ENCODE measurements at regions not wholly inside any gene's neighbourhood (a gene's known extent, or its start where the extent isn't known, plus 50 kb on each side); places are given as distances from the start of the nearest gene placed in this dataset.

DNA sequence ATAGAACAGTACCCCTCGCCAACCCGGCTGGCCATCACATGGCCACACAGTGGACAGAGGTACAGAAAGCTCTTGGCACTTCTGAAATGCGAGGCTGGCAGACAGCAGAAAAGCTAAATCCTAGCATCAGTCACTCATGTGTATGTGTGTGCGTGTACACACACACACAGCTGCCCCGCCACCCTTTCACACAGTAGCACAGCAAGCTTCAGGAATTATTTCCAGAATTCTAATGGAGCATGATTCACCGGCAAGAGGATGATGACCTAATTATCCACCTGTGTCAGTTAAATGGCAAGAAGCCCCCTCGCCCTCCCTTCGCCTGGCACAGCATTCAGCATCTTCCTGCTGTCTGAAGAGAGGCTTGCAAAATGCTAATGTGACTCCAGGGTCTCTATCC lies 336.0 kb downstream of the SHANK2 start:
- Histone ChIP-seq H4K5ac (ENCODE audit: insufficient read length, low read depth, low read length) (no peak overlapping the region), H2BK12ac (ENCODE audit: insufficient read length, low read depth, low read length) (no peak overlapping the region)
- peaks cover 21 to 38% of the 10 kb centered on the region in 2 experiments for H3K4me1 Mint-ChIP-seq

More for the DNA sequence above, 336.0 kb downstream of the SHANK2 start:
- no peak overlapping the region for H3K56ac ChIP-seq (ENCODE audit: insufficient read length, low read depth, low read length)
- Mint-ChIP-seq H3K36me3 (ENCODE audit: insufficient read depth in 1 of 3, low read depth in 3 of 3) (peaks cover 9 to 21% (median 10%) of the 10 kb centered on the region in 3 experiments), H3K9me3 (peaks cover 8 to 10% of the 10 kb centered on the region in 2 experiments), H3K27me3 (ENCODE audit: low read depth) (peaks cover 3% of the 10 kb centered on the region), H3K27ac (no peak overlapping the region), H3K4me3 (no peak overlapping the region)
- H4K8ac ChIP-seq (replicated peaks; ENCODE audit: insufficient read length, low read depth, low read length) = no peak overlapping the region
- no peak overlapping the region for H4K91ac ChIP-seq (ENCODE audit: insufficient read length, low read depth, low read length)
- no peak for DNase-seq
- H3K9ac ChIP-seq (ENCODE audit: extremely low read depth, insufficient read length, low read length) = no peak overlapping the region
- H3K23ac ChIP-seq (ENCODE audit: insufficient read length, low read depth, low read length) = no peak overlapping the region
- no peaks in the 10 kb centered on the region for H3K27me3 ChIP-seq (ENCODE audit: insufficient read depth, low read length)
- TF ChIP-seq, protein P1, sequence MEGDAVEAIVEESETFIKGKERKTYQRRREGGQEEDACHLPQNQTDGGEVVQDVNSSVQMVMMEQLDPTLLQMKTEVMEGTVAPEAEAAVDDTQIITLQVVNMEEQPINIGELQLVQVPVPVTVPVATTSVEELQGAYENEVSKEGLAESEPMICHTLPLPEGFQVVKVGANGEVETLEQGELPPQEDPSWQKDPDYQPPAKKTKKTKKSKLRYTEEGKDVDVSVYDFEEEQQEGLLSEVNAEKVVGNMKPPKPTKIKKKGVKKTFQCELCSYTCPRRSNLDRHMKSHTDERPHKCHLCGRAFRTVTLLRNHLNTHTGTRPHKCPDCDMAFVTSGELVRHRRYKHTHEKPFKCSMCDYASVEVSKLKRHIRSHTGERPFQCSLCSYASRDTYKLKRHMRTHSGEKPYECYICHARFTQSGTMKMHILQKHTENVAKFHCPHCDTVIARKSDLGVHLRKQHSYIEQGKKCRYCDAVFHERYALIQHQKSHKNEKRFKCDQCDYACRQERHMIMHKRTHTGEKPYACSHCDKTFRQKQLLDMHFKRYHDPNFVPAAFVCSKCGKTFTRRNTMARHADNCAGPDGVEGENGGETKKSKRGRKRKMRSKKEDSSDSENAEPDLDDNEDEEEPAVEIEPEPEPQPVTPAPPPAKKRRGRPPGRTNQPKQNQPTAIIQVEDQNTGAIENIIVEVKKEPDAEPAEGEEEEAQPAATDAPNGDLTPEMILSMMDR (conservative IDR thresholded peaks at IDR 0.05) = no peak
- H3K23me2 ChIP-seq (ENCODE audit: insufficient read length, low read depth, low read length, poor library complexity, severe bottlenecking) = no peaks in the 10 kb centered on the region
- no peak overlapping the region for H2AK5ac ChIP-seq (ENCODE audit: insufficient read length, low read length)
- H3K4me1 ChIP-seq (ENCODE audit: insufficient read depth, low read length) = no peaks in the 10 kb centered on the region
- no peak overlapping the region for H3T11ph ChIP-seq (ENCODE audit: low read length)
- H2AFZ ChIP-seq (ENCODE audit: low read length) = no peak overlapping the region
- peaks cover 2% of the 10 kb centered on the region for H4K20me1 ChIP-seq (ENCODE audit: control insufficient read depth, insufficient read depth, insufficient read length)
- H3K4me2 ChIP-seq (ENCODE audit: insufficient read depth, insufficient read length, low read length) = no peak overlapping the region
- H3K9me3 ChIP-seq (ENCODE audit: control insufficient read depth, low read depth, low read length) = no peaks in the 10 kb centered on the region
- no peaks in the 10 kb centered on the region for H3K79me2 ChIP-seq (ENCODE audit: insufficient read depth, low read length)
- H3K27ac ChIP-seq (ENCODE audit: insufficient read length, low read depth, low read length) = no peak overlapping the region
- H2BK5ac ChIP-seq (ENCODE audit: insufficient read length, low read length) = no peak overlapping the region
- WGBS (ENCODE audit: extremely low coverage, insufficient read length, low lambda C conversion rate) = no CpG with 5 or more reads among the region's 8 CpGs
- H3K14ac ChIP-seq (ENCODE audit: insufficient read depth, low read length) = no peak overlapping the region
- H2BK120ac ChIP-seq (ENCODE audit: low read depth, low read length, poor library complexity, severe bottlenecking) = no peak overlapping the region
- no peaks in the 10 kb centered on the region for H3K79me1 ChIP-seq (ENCODE audit: insufficient read depth, low read depth, low read length, poor library complexity, severe bottlenecking)
- H3K4ac ChIP-seq (ENCODE audit: low read depth, low read length) = no peak overlapping the region
- H2BK20ac ChIP-seq (ENCODE audit: low read depth, low read length, poor library complexity, severe bottlenecking) = no peak overlapping the region
- no peak overlapping the region for H3K18ac ChIP-seq (ENCODE audit: insufficient read length, low read depth, low read length)
- no peak overlapping the region for H2BK15ac ChIP-seq (ENCODE audit: low read depth, low read length)
